ENCODE measurements at regions not wholly inside any gene's neighbourhood (a gene's known extent, or its start where the extent isn't known, plus 50 kb on each side); places are given as distances from the start of the nearest gene placed in this dataset.

- peaks cover 23% of the 10 kb centered on the region for H3K9me3 Mint-ChIP-seq
- no peaks in the 10 kb centered on the region for H3K36me3 Mint-ChIP-seq
- H3K27ac Mint-ChIP-seq: no peak overlapping the region
- H3K4me1 Mint-ChIP-seq: no peaks in the 10 kb centered on the region
- no peaks in the 10 kb centered on the region for H3K27me3 Mint-ChIP-seq
- CTCF ChIA-PET: no interaction called here
- no peak overlapping the region for H3K4me3 Mint-ChIP-seq
- DNase-seq: no peak
These were observed 137.8 kb upstream of the GALNT17 start for GRCh38 chr7:70994176-70994575.

- CTCF ChIA-PET: no interaction called here
- DNase-seq: no peak
- Mint-ChIP-seq H3K4me3 (no peak overlapping the region), H3K27ac (no peak overlapping the region), H3K27me3 (no peaks in the 10 kb centered on the region), H3K4me1 (no peaks in the 10 kb centered on the region), H3K36me3 (no peaks in the 10 kb centered on the region), H3K9me3 (peaks cover 23% of the 10 kb centered on the region)
These were observed 134.7 kb upstream of the GALNT17 start for GRCh38 chr7:70997261-70997660.

- H3K9me3 Mint-ChIP-seq: peaks cover 27% of the 10 kb centered on the region
- DNase-seq: no peak
- CTCF ChIA-PET: no interaction called here
- no peak overlapping the region for H3K27ac Mint-ChIP-seq
- H3K36me3 Mint-ChIP-seq: no peaks in the 10 kb centered on the region
- no peak overlapping the region for H3K4me3 Mint-ChIP-seq
- H3K27me3 Mint-ChIP-seq: no peaks in the 10 kb centered on the region
- no peaks in the 10 kb centered on the region for H3K4me1 Mint-ChIP-seq
These were observed 126.8 kb upstream of the GALNT17 start for GRCh38 chr7:71005109-71005508.

GRCh38 chr7:71009636-71010035 lies 122.3 kb upstream of the GALNT17 start:
- Mint-ChIP-seq H3K4me3 (no peak overlapping the region), H3K27me3 (no peaks in the 10 kb centered on the region), H3K36me3 (no peaks in the 10 kb centered on the region), H3K9me3 (peaks cover 28% of the 10 kb centered on the region), H3K4me1 (no peaks in the 10 kb centered on the region), H3K27ac (no peak overlapping the region)
- no peak for DNase-seq
- CTCF ChIA-PET: no interaction called here

- Mint-ChIP-seq H3K4me3 (no peak overlapping the region), H3K27ac (no peak overlapping the region), H3K9me3 (peaks cover 33% of the 10 kb centered on the region), H3K4me1 (no peaks in the 10 kb centered on the region), H3K36me3 (no peaks in the 10 kb centered on the region), H3K27me3 (no peaks in the 10 kb centered on the region)
- no peak for DNase-seq
- CTCF ChIA-PET: no interaction called here
These were observed 116.6 kb upstream of the GALNT17 start for GRCh38 chr7:71015252-71015900.

- Mint-ChIP-seq H3K27ac (no peak overlapping the region), H3K27me3 (no peaks in the 10 kb centered on the region), H3K36me3 (no peaks in the 10 kb centered on the region), H3K4me3 (no peak overlapping the region), H3K4me1 (no peaks in the 10 kb centered on the region), H3K9me3 (peaks cover 31% of the 10 kb centered on the region)
- CTCF ChIA-PET: no interaction called here
- DNase-seq: no peak
These were observed 115.5 kb upstream of the GALNT17 start for GRCh38 chr7:71016401-71016800.

- no peak overlapping the region for H3K4me3 Mint-ChIP-seq
- H3K4me1 Mint-ChIP-seq: no peaks in the 10 kb centered on the region
- H3K36me3 Mint-ChIP-seq: no peaks in the 10 kb centered on the region
- H3K27ac Mint-ChIP-seq: no peak overlapping the region
- no peaks in the 10 kb centered on the region for H3K27me3 Mint-ChIP-seq
- DNase-seq: no peak
- CTCF ChIA-PET: interaction anchor here (0.6 kb wide), 1 partner anchor 106 kb away, joined by 4 read pairs; no protein-coding TSS in a partner anchor
- H3K9me3 Mint-ChIP-seq: peaks cover 37% of the 10 kb centered on the region
These were observed 114.3 kb upstream of the GALNT17 start for GRCh38 chr7:71017602-71018001.

GRCh38 chr7:71019706-71020105 lies 112.2 kb upstream of the GALNT17 start:
- Mint-ChIP-seq H3K27me3 (no peaks in the 10 kb centered on the region), H3K9me3 (peaks cover 37% of the 10 kb centered on the region), H3K4me3 (no peak overlapping the region), H3K27ac (no peak overlapping the region), H3K4me1 (no peaks in the 10 kb centered on the region), H3K36me3 (no peaks in the 10 kb centered on the region)
- DNase-seq: no peak
- CTCF ChIA-PET: no interaction called here

GRCh38 chr7:71021131-71021530 lies 110.8 kb upstream of the GALNT17 start:
- DNase-seq: no peak
- H3K4me1 Mint-ChIP-seq: no peaks in the 10 kb centered on the region
- no peaks in the 10 kb centered on the region for H3K27me3 Mint-ChIP-seq
- CTCF ChIA-PET: no interaction called here
- H3K27ac Mint-ChIP-seq: no peak overlapping the region
- H3K36me3 Mint-ChIP-seq: no peaks in the 10 kb centered on the region
- H3K4me3 Mint-ChIP-seq: no peak overlapping the region
- H3K9me3 Mint-ChIP-seq: peaks cover 42% of the 10 kb centered on the region

- no peak for DNase-seq
- H3K36me3 Mint-ChIP-seq: no peaks in the 10 kb centered on the region
- peaks cover 33% of the 10 kb centered on the region for H3K9me3 Mint-ChIP-seq
- no peak overlapping the region for H3K4me3 Mint-ChIP-seq
- CTCF ChIA-PET: no interaction called here
- no peaks in the 10 kb centered on the region for H3K27me3 Mint-ChIP-seq
- no peak overlapping the region for H3K27ac Mint-ChIP-seq
- no peaks in the 10 kb centered on the region for H3K4me1 Mint-ChIP-seq
These were observed 105.3 kb upstream of the GALNT17 start for GRCh38 chr7:71026680-71027079.

GRCh38 chr7:71034243-71034642 lies 97.7 kb upstream of the GALNT17 start:
- H3K4me3 Mint-ChIP-seq: no peak overlapping the region
- H3K9me3 Mint-ChIP-seq: peaks cover 39% of the 10 kb centered on the region
- CTCF ChIA-PET: no interaction called here
- DNase-seq: no peak
- no peaks in the 10 kb centered on the region for H3K27me3 Mint-ChIP-seq
- H3K36me3 Mint-ChIP-seq: peaks cover 1% of the 10 kb centered on the region
- no peaks in the 10 kb centered on the region for H3K4me1 Mint-ChIP-seq
- no peak overlapping the region for H3K27ac Mint-ChIP-seq

GRCh38 chr7:71042591-71042990 lies 89.4 kb upstream of the GALNT17 start:
- Mint-ChIP-seq H3K4me1 (no peaks in the 10 kb centered on the region), H3K36me3 (peaks cover 1% of the 10 kb centered on the region), H3K27me3 (no peaks in the 10 kb centered on the region), H3K4me3 (no peak overlapping the region), H3K27ac (no peak overlapping the region), H3K9me3 (peaks cover 26% of the 10 kb centered on the region)
- CTCF ChIA-PET: no interaction called here
- no peak for DNase-seq

- DNase-seq: no peak
- H3K9me3 Mint-ChIP-seq: peaks cover 27% of the 10 kb centered on the region
- no peaks in the 10 kb centered on the region for H3K36me3 Mint-ChIP-seq
- H3K4me3 Mint-ChIP-seq: no peak overlapping the region
- no peak overlapping the region for H3K27ac Mint-ChIP-seq
- H3K27me3 Mint-ChIP-seq: no peaks in the 10 kb centered on the region
- CTCF ChIA-PET: no interaction called here
- no peaks in the 10 kb centered on the region for H3K4me1 Mint-ChIP-seq
These were observed 81.5 kb upstream of the GALNT17 start for GRCh38 chr7:71050492-71050891.

- no peak for DNase-seq
- Mint-ChIP-seq H3K27me3 (no peaks in the 10 kb centered on the region), H3K27ac (no peak overlapping the region), H3K4me3 (no peak overlapping the region), H3K9me3 (peaks cover 14% of the 10 kb centered on the region), H3K36me3 (no peaks in the 10 kb centered on the region), H3K4me1 (no peaks in the 10 kb centered on the region)
- CTCF ChIA-PET: no interaction called here
These were observed 76.4 kb upstream of the GALNT17 start for GRCh38 chr7:71055504-71055903.

- Mint-ChIP-seq H3K27ac (no peak overlapping the region), H3K9me3 (peaks cover 38% of the 10 kb centered on the region), H3K27me3 (no peaks in the 10 kb centered on the region), H3K4me3 (no peak overlapping the region), H3K36me3 (no peaks in the 10 kb centered on the region), H3K4me1 (no peaks in the 10 kb centered on the region)
- CTCF ChIA-PET: no interaction called here
- DNase-seq: no peak
These were observed 54.0 kb upstream of the GALNT17 start for GRCh38 chr7:71077743-71078476.
